ENCODE measurements at regions not wholly inside any gene's neighbourhood (a gene's known extent, or its start where the extent isn't known, plus 50 kb on each side); places are given as distances from the start of the nearest gene placed in this dataset.

GRCh38 chr14:40981247-40981646 is 625.4 kb upstream of the LRFN5 start:
- TF ChIP-seq CTCF (IDR thresholded peaks at IDR 0.05) (no peak), TCF7L2 (IDR thresholded peaks at IDR 0.05; ENCODE audit: low read depth, low read length) (no peak), POLR2AphosphoS5 (IDR thresholded peaks at IDR 0.05; ENCODE audit: low read depth, low read length) (no peak), REST (IDR thresholded peaks at IDR 0.05; ENCODE audit: insufficient read depth in 1 of 2, low read depth in 2 of 2, low read length in 1 of 2) (no peak), SIN3A (IDR thresholded peaks at IDR 0.05; ENCODE audit: borderline replicate concordance, insufficient read depth, low read depth, low read length) (no peak)

Measured in Panc1 (cell line).